Neuronal stem cell (in vitro differentiated cells): ENCODE measurements at regions not wholly inside any gene's neighbourhood (a gene's known extent, or its start where the extent isn't known, plus 50 kb on each side); places are given as distances from the start of the nearest gene placed in this dataset.

Experiments used
- DNase-seq: peaks from one replicate; pipeline ENCODE4 v3.0.0-alpha.2; 2013; ENCODE audit warnings: low spot score
- H2AFZ ChIP-seq: one replicate; pipeline ENCODE4 v1.6.1; 2013; ENCODE audit warnings: mild to moderate bottlenecking, low read length, inconsistent platforms
- H2AK5ac ChIP-seq: 2 replicates; pipeline ENCODE4 v1.6.1; 2013; ENCODE audit warnings: low read depth, mild to moderate bottlenecking, inconsistent platforms, low read length, moderate library complexity, mixed read lengths
- H2BK120ac ChIP-seq: 2 replicates; pipeline ENCODE4 v1.6.1; 2013; ENCODE audit warnings: low read depth, mild to moderate bottlenecking, inconsistent platforms, low read length, moderate library complexity, mixed read lengths
- H2BK12ac ChIP-seq: one replicate; pipeline ENCODE4 v1.6.1; 2013; ENCODE audit warnings: low read length, inconsistent platforms
- H2BK15ac ChIP-seq: 2 replicates; pipeline ENCODE4 v1.6.1; 2013; ENCODE audit warnings: mild to moderate bottlenecking, low read length, inconsistent platforms, mixed read lengths
- H2BK5ac ChIP-seq: one replicate; pipeline ENCODE4 v1.6.1; 2013; ENCODE audit warnings: inconsistent platforms, mild to moderate bottlenecking, low read length, moderate library complexity
- H3K14ac ChIP-seq: one replicate; pipeline ENCODE4 v1.6.1; 2013; ENCODE audit warnings: low read length, inconsistent platforms
- H3K18ac ChIP-seq: 2 replicates; pipeline ENCODE4 v1.6.1; 2013; ENCODE audit warnings: low read length, inconsistent platforms
- H3K23ac ChIP-seq: 2 replicates; pipeline ENCODE4 v1.6.1; 2013; ENCODE audit warnings: low read depth, mild to moderate bottlenecking, mixed read lengths, low read length, inconsistent platforms; ENCODE audit not compliant: poor library complexity
- H3K27ac ChIP-seq: replicated peaks from 3 replicates; pipeline ENCODE4 v1.5.1; 2013; ENCODE audit warnings: low read length, inconsistent platforms
- H3K27me3 ChIP-seq, 3 experiments: 2 replicates each; pipeline ENCODE4 v1.6.1; 2013; ENCODE audit warnings: low read length in 3 of 3, mild to moderate bottlenecking in 2 of 3, inconsistent platforms in 1 of 3, low read depth in 1 of 3, mixed read lengths in 1 of 3, moderate library complexity in 1 of 3; ENCODE audit not compliant: control insufficient read depth in 3 of 3, insufficient read depth in 3 of 3
- H3K36me3 ChIP-seq, 2 donors: replicated peaks in 1 of 2; 2 replicates each; pipeline ENCODE4 v1.6.1; 2013; ENCODE audit warnings: low read length in 2 of 2; ENCODE audit not compliant: control insufficient read depth in 2 of 2, insufficient read depth in 2 of 2
- H3K4ac ChIP-seq: 2 replicates; pipeline ENCODE4 v1.6.1; 2013; ENCODE audit warnings: inconsistent platforms, mild to moderate bottlenecking, low read length, moderate library complexity
- H3K4me1 ChIP-seq, 2 donors: 1 replicate in 1 of 2; 2 replicates in 1 of 2; pipeline ENCODE4 v1.6.1; 2013; ENCODE audit warnings: low read length in 2 of 2, low read depth in 1 of 2; ENCODE audit not compliant: control insufficient read depth in 2 of 2, insufficient read depth in 1 of 2
- H3K4me2 ChIP-seq: one replicate; pipeline ENCODE4 v1.6.1; 2013; ENCODE audit warnings: mild to moderate bottlenecking, low read length, inconsistent platforms; ENCODE audit not compliant: insufficient read depth, poor library complexity, severe bottlenecking
- H3K4me3 ChIP-seq, 2 donors: 2 replicates each; pipeline ENCODE4 v1.5.1; 2013; ENCODE audit warnings: low read length in 2 of 2, mild to moderate bottlenecking in 2 of 2, inconsistent platforms in 1 of 2, moderate library complexity in 1 of 2
- H3K79me1 ChIP-seq: one replicate; pipeline ENCODE4 v1.6.1; 2013; ENCODE audit warnings: low read depth, mild to moderate bottlenecking, inconsistent platforms, low read length, moderate library complexity
- H3K9ac ChIP-seq: one replicate; pipeline ENCODE4 v1.6.1; 2013; ENCODE audit warnings: mild to moderate bottlenecking, low read depth, low read length, inconsistent platforms; ENCODE audit not compliant: poor library complexity
- H3K9me3 ChIP-seq, 2 donors: replicated peaks in 1 of 2; 2 replicates each; pipeline versions ENCODE3 to v1.6.1; 2013; ENCODE audit warnings: low read length in 2 of 2, mild to moderate bottlenecking in 2 of 2, inconsistent platforms in 1 of 2, low read depth in 1 of 2, mixed read lengths in 1 of 2, moderate library complexity in 1 of 2; ENCODE audit not compliant: control insufficient read depth in 2 of 2, insufficient read depth in 1 of 2
- H4K8ac ChIP-seq: one replicate; pipeline ENCODE4 v1.6.1; 2013; ENCODE audit warnings: low read depth, mild to moderate bottlenecking, inconsistent platforms, low read length, moderate library complexity
- H4K91ac ChIP-seq: one replicate; pipeline ENCODE4 v1.6.1; 2013; ENCODE audit warnings: low read length, low read depth, mild to moderate bottlenecking, inconsistent platforms; ENCODE audit not compliant: poor library complexity
- WGBS, 2 donors: extraction: QIAGEN DNeasy Blood & Tissue Kit; methylation state at CpG; one replicate each; pipeline ENCODE4 v1.1.7; 2013; ENCODE audit warnings: missing lambda C conversion rate in 2 of 2, mixed read lengths in 1 of 2; ENCODE audit not compliant: insufficient read length in 2 of 2, insufficient replicate concordance in 1 of 2; ENCODE audit errors: extremely low coverage in 2 of 2; 5-methylcytosine and 5-hydroxymethylcytosine counted together

DNA sequence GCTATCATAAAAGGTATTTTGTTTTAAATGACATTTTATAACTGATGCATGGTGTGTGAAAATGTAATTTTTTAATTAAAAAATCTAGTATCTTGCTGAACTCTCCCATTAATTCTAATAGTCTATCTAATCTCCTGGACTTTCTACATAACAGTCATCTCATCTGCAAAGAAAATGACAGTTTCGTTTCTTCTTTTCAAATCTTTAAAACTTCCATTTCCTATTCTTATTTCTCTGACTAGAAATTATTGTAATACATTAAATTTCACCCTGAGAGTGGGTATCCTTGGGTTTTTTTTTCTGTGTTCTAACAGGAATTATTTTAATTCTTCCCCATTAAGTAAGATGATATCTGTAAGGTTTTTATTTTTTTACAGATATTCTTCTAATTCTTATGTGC, 120.1 kb downstream of the KCNF1 start:
- Histone ChIP-seq H4K8ac (no peak overlapping the region), H2BK120ac (no peak overlapping the region), H3K27ac (no peak overlapping the region), H3K18ac (no peak overlapping the region), H3K4me2 (no peak overlapping the region), H3K79me1 (no peaks in the 10 kb centered on the region), H2BK12ac (no peak overlapping the region), H2AFZ (no peak overlapping the region), H3K4me1 (no peaks in the 10 kb centered on the region), H2BK5ac (no peak overlapping the region), H3K4me3 (no peak overlapping the region), H2AK5ac (no peak overlapping the region), H3K23ac (no peak overlapping the region), H3K27me3 (peaks cover 0 to 4% (median 0%) of the 10 kb centered on the region in 3 experiments), H3K9me3 (peaks cover 0 to 22% of the 10 kb centered on the region in 2 donors), H3K14ac (no peak overlapping the region), H3K36me3 (no peaks in the 10 kb centered on the region), H2BK15ac (no peak overlapping the region), H4K91ac (no peak overlapping the region), H3K9ac (no peak overlapping the region), H3K4ac (no peak overlapping the region)
- no peak for DNase-seq
- WGBS, 2 donors: 100% methylated on average over 1 of the region's 1 CpG; no CpG with 5 or more reads in 1 of the 2 donors

DNA sequence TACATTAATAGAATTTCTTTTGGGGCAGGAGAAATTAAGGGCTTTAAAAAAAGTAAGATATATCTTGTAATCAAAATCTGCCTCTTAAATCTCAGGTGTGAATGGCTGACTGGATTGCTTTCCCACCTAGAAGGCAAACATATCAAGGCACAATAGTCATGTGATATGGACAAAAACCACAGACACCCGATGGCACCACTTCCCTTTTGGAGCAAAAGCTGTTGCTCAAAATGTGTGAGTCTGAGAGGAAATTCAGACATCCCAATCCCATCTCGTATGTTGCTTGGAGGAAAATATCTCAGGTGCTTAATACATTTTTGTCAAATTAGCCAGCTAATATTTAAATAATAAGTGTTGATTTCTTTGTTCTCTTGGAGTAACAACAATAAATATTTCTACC, 120.7 kb downstream of the KCNF1 start:
- Histone ChIP-seq H3K4me3 (no peak overlapping the region), H3K36me3 (no peaks in the 10 kb centered on the region), H2BK15ac (no peak overlapping the region), H2AK5ac (no peak overlapping the region), H3K4me1 (no peaks in the 10 kb centered on the region), H3K4me2 (no peak overlapping the region), H2AFZ (no peak overlapping the region), H3K4ac (no peak overlapping the region), H3K27ac (no peak overlapping the region), H3K14ac (no peak overlapping the region), H3K9ac (no peak overlapping the region), H2BK5ac (no peak overlapping the region), H2BK12ac (no peak overlapping the region), H3K79me1 (no peaks in the 10 kb centered on the region), H4K8ac (no peak overlapping the region), H3K9me3 (peaks cover 0 to 24% of the 10 kb centered on the region in 2 donors), H2BK120ac (no peak overlapping the region), H3K23ac (no peak overlapping the region), H4K91ac (no peak overlapping the region), H3K18ac (no peak overlapping the region), H3K27me3 (peaks cover 0 to 4% (median 0%) of the 10 kb centered on the region in 3 experiments)
- no CpG with 5 or more reads among the region's 2 CpGs for WGBS, 2 donors
- DNase-seq: no peak

DNA sequence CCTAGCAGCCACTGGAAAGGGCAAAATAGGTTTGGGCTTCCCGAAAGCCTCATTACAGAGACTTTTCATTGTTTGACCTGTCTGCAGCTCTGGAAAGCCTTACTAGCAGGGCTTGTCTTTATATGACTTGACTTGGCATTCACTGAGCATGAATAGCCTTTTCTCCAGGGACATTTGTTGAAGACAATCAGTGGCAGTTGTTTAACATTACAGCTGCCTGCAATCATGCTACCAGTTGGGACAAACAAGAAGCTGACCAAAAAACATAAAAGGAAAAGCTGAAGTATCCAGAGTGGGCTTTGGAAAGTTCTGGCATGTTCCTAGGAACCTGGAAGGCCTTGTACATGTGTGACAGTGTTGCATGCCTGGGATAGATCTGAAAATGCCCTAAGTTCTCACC, 121.4 kb downstream of the KCNF1 start:
- Histone ChIP-seq H2BK15ac (no peak overlapping the region), H3K27ac (no peak overlapping the region), H2BK5ac (no peak overlapping the region), H3K9ac (no peak overlapping the region), H4K91ac (no peak overlapping the region), H3K27me3 (peaks cover 0 to 4% (median 0%) of the 10 kb centered on the region in 3 experiments), H3K18ac (no peak overlapping the region), H3K23ac (no peak overlapping the region), H3K4me2 (no peak overlapping the region), H3K4me1 (no peaks in the 10 kb centered on the region), H3K9me3 (peaks cover 0 to 24% of the 10 kb centered on the region in 2 donors), H2AK5ac (no peak overlapping the region), H3K79me1 (no peaks in the 10 kb centered on the region), H4K8ac (no peak overlapping the region), H2BK120ac (no peak overlapping the region), H3K4ac (no peak overlapping the region), H2AFZ (no peak overlapping the region), H2BK12ac (no peak overlapping the region), H3K36me3 (no peaks in the 10 kb centered on the region), H3K14ac (no peak overlapping the region), H3K4me3 (no peak overlapping the region)
- no peak for DNase-seq
- WGBS, 2 donors: no CpG with 5 or more reads among the region's 1 CpG

DNA sequence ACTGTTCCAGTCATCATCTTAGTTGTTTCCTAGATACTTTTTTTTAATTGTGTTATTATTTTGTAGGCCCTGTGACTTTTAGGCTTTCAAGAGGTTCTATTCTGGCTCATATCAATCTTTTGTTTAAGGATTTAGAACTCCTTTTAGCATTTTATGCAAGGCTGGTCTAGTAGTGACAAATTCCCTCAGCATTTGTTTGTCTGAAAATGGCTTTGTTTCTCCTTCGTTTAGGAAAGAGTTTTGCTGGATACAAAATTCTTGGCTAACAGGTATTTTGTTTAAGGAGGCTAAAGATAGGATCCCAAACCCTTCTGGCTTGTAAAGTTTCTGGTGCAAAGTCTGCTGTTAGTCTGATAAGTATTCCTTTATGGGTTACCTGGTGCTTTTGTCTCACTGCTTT, 116.6 kb upstream of the SLC66A3 start:
- Histone ChIP-seq H3K4me3 (no peak overlapping the region), H2AFZ (no peak overlapping the region), H3K14ac (no peak overlapping the region), H3K18ac (no peak overlapping the region), H2BK5ac (no peak overlapping the region), H4K8ac (no peak overlapping the region), H2AK5ac (no peak overlapping the region), H2BK12ac (no peak overlapping the region), H3K4ac (no peak overlapping the region), H3K23ac (no peak overlapping the region), H3K9me3 (peaks cover 3 to 24% of the 10 kb centered on the region in 2 donors), H3K9ac (no peak overlapping the region), H2BK120ac (no peak overlapping the region), H2BK15ac (no peak overlapping the region), H3K27me3 (no peaks in the 10 kb centered on the region), H3K79me1 (no peaks in the 10 kb centered on the region), H3K27ac (no peak overlapping the region), H3K4me2 (no peak overlapping the region), H3K36me3 (no peaks in the 10 kb centered on the region), H4K91ac (no peak overlapping the region), H3K4me1 (no peaks in the 10 kb centered on the region)
- DNase-seq: no peak
- no CpG with 5 or more reads among the region's 1 CpG for WGBS, 2 donors
